GM18873 (cell line): ENCODE measurements at regions not wholly inside any gene's neighbourhood (a gene's known extent, or its start where the extent isn't known, plus 50 kb on each side); places are given as distances from the start of the nearest gene placed in this dataset.
A peak's percentile ranks its signal among the peaks of the same experiment; 100 is the strongest.

Source experiments
- ATAC-seq: cut with Tn5 transposase; IDR thresholded peaks from one replicate; pipeline ENCODE4 v1.9.1; 2021; ENCODE audit warnings: mild to moderate bottlenecking, moderate library complexity, moderate number of reproducible peaks; ENCODE audit not compliant: unreplicated experiment, low FRiP score

DNA sequence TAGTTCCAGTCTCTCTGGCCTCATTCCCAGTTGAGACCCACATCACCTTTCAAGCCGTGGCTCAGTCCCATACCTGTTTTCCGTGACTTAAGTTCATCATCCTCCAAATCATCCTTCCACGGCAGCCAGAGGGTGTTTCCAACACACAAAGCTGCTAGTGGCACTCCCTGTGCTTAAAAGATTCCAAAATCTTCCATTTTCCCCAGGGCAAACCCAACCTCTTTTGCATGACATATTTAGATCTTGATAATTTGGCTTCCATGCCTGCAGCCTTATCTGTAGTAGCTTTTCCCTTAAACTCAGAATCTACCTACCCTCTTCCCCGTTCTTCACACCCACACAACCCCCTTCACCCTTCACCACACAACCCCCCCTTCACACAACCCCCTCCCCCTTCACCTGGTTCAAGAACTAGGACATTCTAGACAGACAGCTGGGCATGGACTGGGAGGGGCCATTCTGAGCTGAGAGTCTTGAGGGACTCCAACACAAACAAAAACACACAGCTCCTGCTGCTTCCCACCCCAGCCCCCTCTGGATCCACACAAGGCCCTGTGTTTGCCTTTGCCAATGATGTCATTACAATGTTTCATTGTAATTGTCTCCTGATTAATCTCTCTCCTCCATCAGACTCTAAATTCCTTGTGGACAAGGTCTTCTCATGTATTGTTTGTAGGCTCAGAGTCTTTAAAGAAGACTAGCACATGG, 268.2 kb downstream of the SH3GL2 start:
- no peak for ATAC-seq

- ATAC-seq, result no peak
Measured at GRCh38 chr9:17847908-17848307, 269.0 kb downstream of the SH3GL2 start.

DNA sequence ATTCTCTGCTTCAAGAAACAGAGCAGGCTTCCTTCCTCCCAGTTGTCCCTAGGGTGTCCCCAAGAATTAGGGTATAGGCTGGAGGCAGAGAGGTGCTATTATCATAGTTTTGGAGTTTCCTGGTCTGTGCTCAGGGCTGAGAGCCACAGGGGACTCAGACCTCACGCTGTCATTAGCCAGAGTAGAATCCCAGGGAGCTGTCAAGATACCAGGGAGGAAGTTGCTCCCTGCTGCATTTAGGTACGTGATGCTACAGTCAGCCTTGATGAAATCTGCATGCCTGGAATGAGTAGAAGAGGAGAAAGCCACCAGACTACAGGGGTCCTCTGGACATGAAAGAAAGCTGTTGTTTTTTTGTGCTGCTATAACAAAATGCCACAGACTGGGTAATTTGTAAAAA, 273.2 kb downstream of the SH3GL2 start:
- ATAC-seq, result no peak

DNA sequence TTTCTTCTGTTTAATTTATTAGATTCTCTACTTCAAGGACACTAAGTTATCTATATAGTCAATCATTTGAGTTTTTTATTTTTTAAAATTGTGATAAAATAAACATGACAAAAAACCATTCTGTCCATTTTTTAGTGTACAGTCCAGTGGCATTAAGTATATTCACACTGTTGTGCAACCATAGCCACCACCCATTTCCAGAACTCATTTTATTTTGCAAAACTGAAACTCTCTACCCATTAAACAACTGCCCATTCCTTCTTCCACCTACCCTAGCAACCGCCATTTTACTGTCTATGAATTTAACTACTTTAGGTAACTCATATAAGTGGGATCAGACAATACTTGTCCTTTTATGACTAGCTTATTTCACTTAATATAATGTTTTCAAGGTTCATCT, 275.6 kb downstream of the SH3GL2 start:
- ATAC-seq, result no peak

DNA sequence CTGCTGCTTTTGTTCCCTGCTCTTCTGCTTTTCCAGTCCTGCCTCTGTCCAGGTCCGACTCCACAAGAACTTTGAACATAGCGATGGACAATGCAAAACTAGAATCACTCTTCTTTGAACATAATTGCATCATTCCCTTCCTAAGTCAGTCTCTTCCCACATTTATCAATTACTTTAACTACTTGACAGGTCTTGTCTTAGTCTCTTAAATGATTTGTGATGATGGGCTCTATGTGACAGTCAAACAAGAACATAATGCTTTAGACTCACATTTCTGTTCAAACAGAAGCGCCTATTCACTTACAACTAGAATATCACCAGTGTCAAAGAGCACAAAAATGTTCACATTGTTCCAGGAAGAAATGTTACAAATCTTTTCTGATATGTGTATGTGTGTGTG, 278.1 kb downstream of the SH3GL2 start:
- no peak for ATAC-seq

DNA sequence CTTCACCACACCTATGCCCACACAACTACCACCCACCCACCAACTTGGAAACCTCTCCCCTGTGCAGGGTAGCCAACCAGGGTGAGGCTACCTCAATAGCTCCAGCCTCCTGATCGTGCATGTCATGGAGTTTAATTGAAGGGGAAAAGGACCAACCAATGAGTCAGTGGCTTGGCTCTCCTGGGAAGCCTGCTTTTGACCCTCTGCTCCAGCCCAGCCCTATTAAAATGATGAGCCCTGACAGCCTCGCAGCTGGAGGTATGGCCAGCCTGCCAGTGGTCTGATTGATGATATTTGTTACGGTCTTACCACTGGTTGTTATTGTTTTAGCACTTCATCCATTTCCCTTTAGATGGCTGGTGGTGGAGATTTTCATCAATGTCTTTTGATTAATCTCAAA, 280.4 kb downstream of the SH3GL2 start:
- no peak for ATAC-seq

GRCh38 chr9:17859987-17860386, 281.1 kb downstream of the SH3GL2 start:
- ATAC-seq, result no peak

GRCh38 chr9:17862101-17862500, 283.2 kb downstream of the SH3GL2 start:
- ATAC-seq, result no peak

DNA sequence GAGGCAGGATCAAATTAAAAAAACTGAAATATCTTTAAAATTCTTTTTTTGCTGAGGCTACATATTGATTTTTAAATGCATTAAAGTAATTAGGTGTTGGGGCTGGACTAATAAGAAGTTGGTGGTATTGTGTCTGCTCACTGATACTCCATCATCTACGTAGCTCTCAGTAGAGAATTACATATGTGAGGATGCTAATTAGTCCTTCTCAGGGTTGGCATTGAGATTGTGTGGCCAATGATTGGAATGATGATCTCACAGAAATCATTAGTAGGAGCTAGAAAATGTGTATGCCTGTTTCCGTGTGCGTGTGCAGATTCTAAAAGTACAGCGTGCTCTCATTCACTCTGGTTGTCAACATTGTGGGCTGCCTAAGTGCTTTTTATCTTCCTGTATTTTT, 283.8 kb downstream of the SH3GL2 start:
- no peak for ATAC-seq

GRCh38 chr9:17863213-17863883, 284.5 kb downstream of the SH3GL2 start:
- ATAC-seq, result peak; percentile 90

GRCh38 chr9:17863924-17864323, 285.1 kb downstream of the SH3GL2 start:
- ATAC-seq, result no peak

- no peak for ATAC-seq
Measured at GRCh38 chr9:17864951-17865350, 286.1 kb downstream of the SH3GL2 start.

GRCh38 chr9:17865881-17866280, 287.0 kb downstream of the SH3GL2 start:
- no peak for ATAC-seq

GRCh38 chr9:17870722-17871121, 291.9 kb downstream of the SH3GL2 start:
- ATAC-seq, result no peak

GRCh38 chr9:17871213-17871890, 292.5 kb downstream of the SH3GL2 start:
- no peak for ATAC-seq

DNA sequence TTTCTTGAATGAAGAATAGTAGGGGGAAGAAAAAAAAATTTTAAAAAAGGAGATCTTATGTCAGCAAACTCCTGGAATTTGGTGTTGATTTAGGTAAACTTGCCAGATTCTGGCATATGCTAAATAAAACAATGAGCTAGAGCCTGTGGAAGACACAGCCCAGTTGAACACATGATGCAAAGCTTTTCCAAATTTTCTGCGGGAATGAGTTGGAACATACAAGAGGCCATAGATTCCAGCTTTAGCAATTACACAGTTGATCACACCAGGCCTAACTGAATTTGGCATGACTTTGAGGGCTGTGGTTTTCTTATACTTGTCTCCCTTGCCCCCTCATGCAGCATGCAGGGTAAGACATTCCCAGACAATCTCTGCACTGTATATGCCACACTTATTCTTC, 297.0 kb downstream of the SH3GL2 start:
- no peak for ATAC-seq

- ATAC-seq, result no peak
Measured at GRCh38 chr9:17876687-17877086, 297.8 kb downstream of the SH3GL2 start.

- ATAC-seq, result no peak
Measured at GRCh38 chr9:17878810-17879370, 300.0 kb downstream of the SH3GL2 start.

GRCh38 chr9:17881371-17881770, 302.5 kb downstream of the SH3GL2 start:
- no peak for ATAC-seq

DNA sequence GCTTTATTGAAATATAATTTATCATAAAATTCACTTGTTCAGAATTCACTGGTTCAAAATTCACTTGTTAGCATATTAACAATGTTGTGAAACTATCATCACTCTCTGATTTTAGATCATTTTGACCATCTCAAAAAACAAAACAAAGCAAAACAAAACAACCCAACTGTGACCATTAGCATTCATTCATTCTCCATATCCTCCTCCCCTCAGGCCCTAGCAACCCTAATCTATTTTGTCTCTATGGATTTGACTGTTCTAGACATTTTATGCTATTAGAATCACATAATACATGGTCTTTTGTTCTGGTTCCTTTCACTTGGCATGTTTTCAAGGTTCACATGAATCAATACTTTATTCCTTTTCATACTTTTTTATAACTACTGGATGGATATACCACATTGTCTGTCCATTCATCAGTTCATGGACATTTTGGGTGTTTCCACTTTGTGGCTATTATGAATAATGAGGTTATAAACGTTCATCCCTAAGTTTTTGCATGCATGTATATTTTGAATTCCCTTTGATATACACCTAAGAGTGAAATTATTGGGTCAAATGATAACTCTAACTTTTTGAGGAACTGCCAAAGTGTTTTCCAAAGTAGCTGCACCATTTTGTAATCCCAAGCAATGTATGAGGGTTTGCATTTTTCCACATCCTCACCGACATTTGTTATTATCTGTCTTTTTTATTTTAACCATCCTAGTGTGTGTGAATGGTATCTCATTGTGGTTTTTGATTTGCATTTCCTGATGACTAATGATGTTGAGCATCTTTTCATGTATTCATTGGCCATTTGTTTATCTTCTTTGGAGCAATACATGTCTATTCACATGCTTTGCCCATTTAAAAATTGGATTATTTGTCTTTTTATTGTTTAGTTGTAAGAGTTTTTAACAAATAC, 304.1 kb downstream of the SH3GL2 start:
- no peak for ATAC-seq
